ENCODE measurements at regions not wholly inside any gene's neighbourhood (a gene's known extent, or its start where the extent isn't known, plus 50 kb on each side); places are given as distances from the start of the nearest gene placed in this dataset.
"Not testable (repeated sequence)": the region's sequence is repeated elsewhere in the genome, so short reads cannot be mapped to it uniquely, and the experiment has no call there.

DNA sequence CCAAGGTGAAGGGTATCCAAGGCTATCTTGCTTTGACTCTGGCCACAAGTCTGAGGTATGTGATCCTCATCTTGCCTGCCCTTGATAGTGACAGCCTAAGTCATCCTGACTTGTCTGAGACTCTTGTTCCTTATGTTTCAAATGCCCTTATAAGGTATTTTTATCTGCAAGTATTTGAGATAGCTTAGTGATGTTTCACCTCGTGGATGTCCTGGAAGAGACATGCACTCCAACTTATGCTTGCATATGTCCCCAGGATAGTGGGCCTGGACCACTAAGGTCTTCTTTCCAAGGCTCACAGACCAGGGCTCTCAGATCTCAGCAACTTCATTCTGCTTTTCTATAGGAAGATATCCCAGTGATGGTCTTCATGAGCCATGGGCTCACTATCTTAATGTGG lies 120.5 kb upstream of the WDR1 start:
- Histone ChIP-seq H3K4me1 (no peaks in the 10 kb centered on the region), H3K4me3 (no peak overlapping the region), H3K36me3 (no peaks in the 10 kb centered on the region), H3K9me3 (no peaks in the 10 kb centered on the region), H3K27ac (no peak overlapping the region), H3K27me3 (no peaks in the 10 kb centered on the region)
- TF ChIP-seq CTCF (IDR thresholded peaks at IDR 0.05): no peak
- no peak for TF ChIP-seq POLR2A (IDR thresholded peaks at IDR 0.05)
- no peak for DNase-seq
- intact Hi-C loops (cut with DNase I; ENCODE audit: low total_unique reads): no loop called here

- DNase-seq: no peak
- Histone ChIP-seq H3K4me3 (no peak overlapping the region), H3K36me3 (no peaks in the 10 kb centered on the region), H3K4me1 (no peaks in the 10 kb centered on the region), H3K9me3 (no peaks in the 10 kb centered on the region), H3K27ac (no peak overlapping the region), H3K27me3 (no peaks in the 10 kb centered on the region)
- intact Hi-C loops (cut with DNase I; ENCODE audit: low total_unique reads): no loop called here
- TF ChIP-seq POLR2A (IDR thresholded peaks at IDR 0.05): no peak
- no peak for TF ChIP-seq CTCF (IDR thresholded peaks at IDR 0.05)
Measured at GRCh38 chr4:10232114-10232513, 115.5 kb upstream of the WDR1 start.

DNA sequence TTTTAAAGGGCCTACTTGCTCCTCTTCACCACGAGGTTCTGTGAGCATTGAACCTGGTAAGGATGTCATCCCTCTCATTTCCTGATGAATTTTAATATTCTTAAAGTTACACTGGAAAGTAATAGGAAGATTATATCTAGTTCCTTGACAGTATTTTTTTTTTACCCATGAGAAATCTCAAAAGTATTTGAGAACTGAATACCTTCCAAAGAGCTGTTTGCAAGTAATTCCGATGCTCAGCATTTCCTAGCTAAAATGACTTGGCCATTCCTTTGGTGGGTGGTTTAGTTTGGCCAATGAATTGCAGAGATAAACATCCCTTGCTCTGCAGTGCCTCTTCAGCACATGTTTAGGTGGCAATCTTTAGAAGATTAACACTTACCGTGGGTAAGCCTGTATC lies 110.2 kb upstream of the WDR1 start:
- Histone ChIP-seq H3K27ac (no peak overlapping the region), H3K9me3 (no peaks in the 10 kb centered on the region), H3K4me1 (no peaks in the 10 kb centered on the region), H3K4me3 (no peak overlapping the region), H3K36me3 (no peaks in the 10 kb centered on the region), H3K27me3 (no peaks in the 10 kb centered on the region)
- intact Hi-C loops (cut with DNase I; ENCODE audit: low total_unique reads): no loop called here
- no peak for DNase-seq
- TF ChIP-seq POLR2A (IDR thresholded peaks at IDR 0.05) (no peak), CTCF (IDR thresholded peaks at IDR 0.05) (no peak)

DNA sequence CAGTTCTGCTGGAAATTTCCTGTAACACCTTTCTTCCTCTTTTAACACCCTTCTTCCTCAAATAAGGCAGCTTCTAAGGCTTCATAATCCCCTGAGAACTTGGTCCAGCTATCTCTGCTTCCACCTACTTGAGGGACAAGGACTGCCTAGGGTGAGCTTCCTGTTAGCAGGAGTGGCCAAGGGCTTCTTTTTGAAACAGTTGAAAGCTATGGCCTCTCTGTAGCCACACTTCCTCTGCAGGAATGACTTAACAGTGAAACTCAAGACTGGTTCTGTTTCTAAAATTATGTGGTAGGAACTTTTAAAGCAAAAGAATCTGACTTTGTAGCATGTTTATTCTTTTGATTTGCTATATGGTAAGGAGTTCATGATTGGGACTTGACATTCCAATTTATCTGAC lies 108.5 kb upstream of the WDR1 start:
- no peak for DNase-seq
- Histone ChIP-seq H3K27me3 (no peaks in the 10 kb centered on the region), H3K27ac (no peak overlapping the region), H3K36me3 (no peaks in the 10 kb centered on the region), H3K4me1 (no peaks in the 10 kb centered on the region), H3K4me3 (no peak overlapping the region), H3K9me3 (no peaks in the 10 kb centered on the region)
- no peak for TF ChIP-seq CTCF (IDR thresholded peaks at IDR 0.05)
- no peak for TF ChIP-seq POLR2A (IDR thresholded peaks at IDR 0.05)
- intact Hi-C loops (cut with DNase I; ENCODE audit: low total_unique reads): no loop called here

- intact Hi-C loops (cut with DNase I; ENCODE audit: low total_unique reads): no loop called here
- no peak for DNase-seq
- Histone ChIP-seq H3K36me3 (no peaks in the 10 kb centered on the region), H3K9me3 (no peaks in the 10 kb centered on the region), H3K4me3 (no peak overlapping the region), H3K4me1 (no peaks in the 10 kb centered on the region), H3K27me3 (no peaks in the 10 kb centered on the region), H3K27ac (no peak overlapping the region)
- TF ChIP-seq POLR2A (IDR thresholded peaks at IDR 0.05): no peak
Measured at GRCh38 chr4:10223782-10224181, 107.2 kb upstream of the WDR1 start.

- H3K27ac ChIP-seq; H3K9me3 ChIP-seq; H3K4me1 ChIP-seq; H3K36me3 ChIP-seq; H3K27me3 ChIP-seq; DNase-seq; H3K4me3 ChIP-seq; intact Hi-C loops (cut with DNase I; ENCODE audit: low total_unique reads): not testable (repeated sequence)
Measured at GRCh38 chr4:10213481-10213880, 96.9 kb upstream of the WDR1 start.

Measured in uterus (tissue), 3 donors.